ENCODE measurements at regions not wholly inside any gene's neighbourhood (a gene's known extent, or its start where the extent isn't known, plus 50 kb on each side); places are given as distances from the start of the nearest gene placed in this dataset.
"Not testable (repeated sequence)": the region's sequence is repeated elsewhere in the genome, so short reads cannot be mapped to it uniquely, and the experiment has no call there.

DNA sequence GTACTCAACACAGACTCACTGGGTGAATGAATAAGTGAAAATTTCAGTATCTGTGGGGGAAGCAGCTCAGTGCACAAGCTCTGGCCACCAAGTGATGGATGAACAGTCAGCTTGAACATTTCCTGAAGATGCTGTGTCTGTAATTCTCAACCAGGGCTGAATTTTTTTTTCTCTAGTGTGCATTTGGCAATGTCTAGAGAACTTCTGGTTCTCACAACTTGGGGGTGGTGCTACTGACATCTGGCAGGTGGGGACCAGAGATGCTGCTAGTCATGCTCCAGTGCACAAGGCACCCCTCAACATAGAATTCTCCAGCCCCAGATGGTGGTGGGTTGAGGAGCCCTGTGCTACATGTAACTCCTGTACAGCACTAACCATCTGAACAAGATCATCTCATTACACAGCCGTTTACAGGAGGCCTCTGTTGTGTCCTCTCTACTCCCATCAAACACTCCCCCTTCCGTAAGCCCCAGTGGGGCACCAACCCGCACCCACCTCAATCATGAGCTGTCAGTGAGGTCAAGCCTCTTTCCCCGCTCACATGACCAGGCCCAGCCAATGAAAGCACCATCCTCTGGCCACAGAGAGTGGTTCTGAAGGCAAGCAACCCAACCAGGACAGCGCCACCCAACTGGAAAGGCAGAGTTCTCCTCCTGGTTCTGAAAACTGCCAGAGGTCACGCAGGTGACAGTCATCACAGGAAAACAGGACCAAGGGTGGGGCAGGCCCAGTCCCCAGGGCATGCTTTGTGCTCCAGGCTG lies 103.9 kb upstream of the PMEPA1 start:
- no peak for DNase-seq

- DNase-seq: not testable (repeated sequence)
Observed at GRCh38 chr20:57812632-57813031, 102.8 kb upstream of the PMEPA1 start.

- no peak for DNase-seq
Observed at GRCh38 chr20:57811374-57812020, 101.7 kb upstream of the PMEPA1 start.

- no peak for DNase-seq
Observed at GRCh38 chr20:57810511-57811373, 100.9 kb upstream of the PMEPA1 start.

DNA sequence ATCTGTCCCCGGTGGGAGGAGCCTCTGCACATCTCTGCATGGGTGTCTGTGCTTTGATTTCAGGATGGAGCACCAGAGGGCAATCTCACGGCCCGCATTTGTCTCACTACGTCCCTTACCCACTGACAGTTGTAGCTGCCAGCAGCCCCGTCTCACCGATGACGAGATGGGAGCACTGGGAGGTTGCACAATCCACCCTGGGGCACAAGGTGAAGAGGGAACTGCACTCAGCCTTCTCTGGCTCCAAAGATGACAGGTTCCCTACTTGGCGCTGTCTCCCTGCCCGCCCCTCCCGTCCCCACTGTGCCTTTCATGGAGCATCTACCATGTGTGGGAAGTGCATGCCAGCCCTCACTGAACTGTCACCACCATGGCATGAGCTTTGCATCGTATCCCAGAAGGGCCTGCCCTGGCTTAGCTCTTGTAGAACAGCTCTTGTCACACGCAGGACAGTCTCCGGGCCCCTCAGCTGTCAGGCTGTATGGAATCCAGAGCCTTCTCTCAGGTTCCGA lies 99.9 kb upstream of the PMEPA1 start:
- no peak for DNase-seq

GRCh38 chr20:57809149-57809548 lies 99.3 kb upstream of the PMEPA1 start:
- no peak for DNase-seq

GRCh38 chr20:57808264-57809070 lies 98.7 kb upstream of the PMEPA1 start:
- DNase-seq: no peak

DNA sequence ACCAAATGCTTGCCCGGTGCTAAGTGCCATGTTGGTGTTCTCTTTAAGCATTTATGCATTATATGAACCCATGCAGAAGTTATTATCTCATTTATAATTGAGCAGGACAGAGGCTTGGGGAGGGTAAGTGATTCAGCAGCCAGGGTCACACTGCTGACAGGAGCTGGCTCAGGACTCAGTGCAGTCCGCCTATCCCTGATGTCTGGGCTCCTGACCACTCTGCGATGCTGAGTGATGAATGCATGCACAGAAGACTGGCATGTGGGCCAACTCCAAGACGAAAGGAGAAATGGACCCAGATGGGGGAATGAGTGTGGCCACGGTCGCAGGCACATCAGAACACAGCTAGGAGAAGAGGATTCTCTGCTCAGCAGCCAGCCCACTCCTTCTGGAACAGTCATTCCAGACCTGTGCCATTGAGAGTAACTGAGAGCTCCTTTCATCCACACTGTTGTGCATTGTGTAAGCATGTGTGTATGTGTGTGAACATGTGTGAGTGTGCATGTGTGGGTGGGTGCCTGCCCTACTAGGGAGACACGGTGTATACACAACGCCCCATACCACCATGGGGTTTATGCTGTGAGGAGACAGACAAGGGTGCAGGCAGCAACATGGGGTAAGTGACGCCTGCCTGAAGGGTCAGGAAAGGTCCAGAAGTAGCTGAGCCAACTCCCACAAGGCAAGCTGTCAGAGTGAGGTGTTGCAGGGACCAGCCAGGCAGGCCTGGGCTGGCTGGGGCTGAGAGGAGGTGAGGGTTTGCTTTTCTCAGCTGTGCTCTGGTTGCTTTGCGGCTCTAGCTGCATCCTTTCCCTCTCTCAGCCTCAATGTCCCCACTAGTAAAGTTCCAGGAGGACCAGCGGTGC lies 97.8 kb upstream of the PMEPA1 start:
- no peak for DNase-seq

DNA sequence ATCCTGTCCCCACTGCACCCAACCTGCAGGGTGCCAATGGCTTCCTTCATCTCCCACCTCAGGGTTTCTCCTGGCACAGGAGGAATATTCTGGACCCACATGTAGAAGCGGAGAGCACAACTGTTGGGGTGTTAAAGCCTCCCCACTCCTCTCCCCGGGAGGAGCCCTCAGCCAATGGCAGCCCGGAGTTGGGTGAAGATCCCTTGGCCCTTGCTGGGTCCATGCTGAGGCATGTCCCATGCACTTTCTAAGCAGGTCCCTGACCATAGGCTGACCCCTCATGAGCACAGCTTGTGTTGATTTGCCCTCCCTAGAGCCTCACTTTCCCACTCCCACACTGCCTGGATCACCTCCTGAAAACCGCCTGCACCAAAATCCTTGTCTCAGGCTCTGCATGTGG lies 97.2 kb upstream of the PMEPA1 start:
- no peak for DNase-seq

- DNase-seq: no peak
Observed at GRCh38 chr20:57806476-57806875, 96.7 kb upstream of the PMEPA1 start.

DNA sequence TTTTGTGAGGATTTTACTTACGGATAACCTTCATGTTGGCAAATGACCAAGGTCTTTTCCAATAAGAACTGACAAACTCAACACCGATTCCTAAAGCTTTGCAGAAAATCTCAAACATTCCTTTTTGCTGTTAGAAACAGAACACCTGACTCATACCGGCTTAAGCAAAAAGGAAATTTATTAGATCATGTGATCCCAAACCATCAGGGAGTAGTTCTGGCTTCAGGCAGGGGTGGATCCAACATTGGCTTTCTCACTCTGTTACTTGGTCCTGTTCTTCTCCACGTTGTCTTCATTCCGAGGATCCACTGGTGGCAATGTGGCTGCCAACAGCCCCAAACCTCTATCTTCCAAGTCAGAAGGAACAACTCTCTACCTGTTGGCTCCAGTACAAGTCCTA lies 95.9 kb upstream of the PMEPA1 start:
- DNase-seq: no peak

GRCh38 chr20:57804470-57805250 lies 94.8 kb upstream of the PMEPA1 start:
- DNase-seq: no peak

DNA sequence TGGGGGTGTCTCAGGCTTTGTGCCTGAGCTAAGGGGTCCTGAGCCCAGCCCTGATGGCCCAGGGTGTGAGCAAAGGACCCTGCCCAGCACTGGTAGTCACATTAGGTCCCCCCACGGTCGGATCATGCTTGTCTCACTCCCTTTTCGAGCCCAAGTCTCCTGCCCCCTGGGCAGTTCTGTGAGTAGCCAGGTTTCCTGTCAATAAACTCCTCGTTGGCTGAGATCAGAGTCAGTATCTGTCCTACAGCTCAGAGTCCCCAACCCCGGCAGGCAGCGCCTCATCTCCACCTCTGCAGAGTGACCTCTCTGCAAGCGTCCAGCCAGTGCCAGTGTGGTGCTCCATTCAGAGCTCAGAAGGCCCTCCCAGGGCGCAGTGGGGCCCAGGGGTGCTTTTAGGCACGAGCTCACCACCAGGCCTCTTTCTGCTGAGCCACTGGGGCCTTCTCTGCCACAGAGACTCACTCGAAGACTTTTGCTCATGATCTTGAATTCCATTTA lies 93.7 kb upstream of the PMEPA1 start:
- no peak for DNase-seq

GRCh38 chr20:57802765-57803507 lies 93.1 kb upstream of the PMEPA1 start:
- no peak for DNase-seq

GRCh38 chr20:57801581-57801980 lies 91.8 kb upstream of the PMEPA1 start:
- no peak for DNase-seq

DNA sequence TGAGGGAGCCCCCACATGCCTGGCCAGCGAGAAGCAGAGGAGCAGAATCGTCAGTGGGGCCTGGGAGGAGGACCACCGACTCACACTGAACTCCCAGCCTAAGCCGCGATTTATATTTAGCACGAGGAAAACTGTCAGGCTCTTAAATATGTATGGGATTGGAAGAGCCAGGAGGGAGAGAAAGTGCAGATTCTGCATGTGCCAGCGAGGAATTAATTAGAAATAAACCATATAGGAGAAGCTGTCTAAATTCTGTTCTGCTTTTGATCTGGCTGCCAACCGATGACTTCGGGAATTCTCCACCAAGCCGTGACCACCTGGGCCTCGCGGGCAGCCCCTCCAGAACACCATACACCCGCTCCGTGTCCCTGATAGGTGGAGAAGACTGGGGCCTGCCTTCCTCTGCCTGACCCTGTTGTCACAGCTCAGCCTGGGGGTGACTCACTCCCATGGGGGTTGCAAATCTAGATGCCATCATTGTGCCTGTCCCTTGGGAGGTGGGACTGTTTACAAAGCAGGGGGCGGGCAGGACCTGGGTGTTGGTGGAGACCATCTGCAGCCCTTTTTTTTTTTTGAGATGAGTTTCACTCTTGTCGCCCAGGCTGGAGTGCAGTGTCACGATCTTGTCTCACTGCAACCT lies 91.1 kb upstream of the PMEPA1 start:
- no peak for DNase-seq

- DNase-seq: no peak
Observed at GRCh38 chr20:57797401-57797800, 87.6 kb upstream of the PMEPA1 start.

DNA sequence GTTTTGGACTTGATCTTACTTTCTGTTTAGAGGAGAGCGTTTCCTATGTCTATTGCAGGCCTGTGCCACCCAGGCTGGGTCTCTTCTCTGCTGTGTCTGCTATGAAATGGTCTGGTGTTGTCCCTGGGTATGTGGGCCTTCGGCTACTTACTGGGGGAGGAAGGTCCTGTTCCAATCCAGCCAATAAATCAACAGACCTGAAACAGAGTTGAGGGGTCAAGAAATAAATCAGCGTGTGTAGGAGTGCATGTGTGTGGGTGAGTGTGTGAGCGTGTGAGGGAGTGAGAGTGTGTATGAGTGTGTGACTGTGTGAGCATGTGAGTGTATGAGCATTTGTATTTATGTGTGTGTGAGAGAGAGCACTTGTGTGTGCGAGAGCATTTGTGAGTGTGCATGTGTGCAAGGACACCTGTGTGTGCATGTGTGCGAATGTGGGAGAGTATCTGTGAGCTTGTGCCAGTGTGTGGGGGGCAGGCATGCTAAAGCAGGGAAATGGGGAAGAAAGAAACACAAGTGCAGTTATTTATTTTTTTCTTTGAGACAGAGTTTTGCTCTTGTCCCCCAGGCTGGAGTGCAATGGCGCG lies 86.3 kb upstream of the PMEPA1 start:
- DNase-seq: no peak

GRCh38 chr20:57795342-57795697 lies 85.5 kb upstream of the PMEPA1 start:
- no peak for DNase-seq
